ENCODE measurements at regions not wholly inside any gene's neighbourhood (a gene's known extent, or its start where the extent isn't known, plus 50 kb on each side); places are given as distances from the start of the nearest gene placed in this dataset.

GRCh38 chr14:81989211-81989610 lies 455.6 kb upstream of the SEL1L start:
- H3K9me3 ChIP-seq (ENCODE audit: control insufficient read depth, low read length) = no peaks in the 10 kb centered on the region
- no peak overlapping the region for H3K4me3 ChIP-seq (ENCODE audit: low read depth, low read length)
- H3K27ac ChIP-seq = no peak overlapping the region
- no peaks in the 10 kb centered on the region for H3K36me3 ChIP-seq (ENCODE audit: control insufficient read depth, insufficient read depth, low read length)
- H3K27me3 ChIP-seq (ENCODE audit: control insufficient read depth, insufficient read depth, low read length) = no peaks in the 10 kb centered on the region
- no peak overlapping the region for H2AFZ ChIP-seq
- no peaks in the 10 kb centered on the region for H3K79me2 ChIP-seq
- no peak overlapping the region for H3K4me2 ChIP-seq (ENCODE audit: low read length)
- no peak for TF ChIP-seq CTCF (IDR thresholded peaks at IDR 0.05)
- H3K4me1 ChIP-seq = no peaks in the 10 kb centered on the region
- H3K9ac ChIP-seq = no peak overlapping the region

DNA sequence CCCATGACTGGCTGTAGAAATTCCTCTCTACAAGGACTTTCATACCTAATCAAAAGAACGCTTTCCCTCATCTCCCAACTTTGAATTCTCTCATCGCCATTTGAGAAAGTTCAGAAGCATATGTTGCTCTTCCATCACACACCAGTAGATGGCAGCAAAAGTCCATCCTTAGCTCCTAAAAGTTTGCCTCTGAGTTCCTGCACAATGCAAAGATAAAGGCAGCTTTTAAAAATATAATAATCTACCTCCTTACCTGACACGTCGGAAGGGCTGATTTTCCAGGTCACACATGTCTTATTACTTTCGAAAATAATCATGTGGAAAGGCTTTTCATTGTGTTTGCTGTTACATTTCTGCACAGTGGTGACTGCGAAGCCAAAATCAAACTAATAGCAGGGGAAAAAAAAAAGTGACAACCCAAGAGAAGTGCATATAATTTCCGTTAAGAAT lies 456.7 kb upstream of the SEL1L start:
- Histone ChIP-seq H3K9ac (no peak overlapping the region), H3K79me2 (no peaks in the 10 kb centered on the region), H3K27ac (no peak overlapping the region), H3K4me3 (ENCODE audit: low read depth, low read length) (no peak overlapping the region), H3K27me3 (ENCODE audit: control insufficient read depth, insufficient read depth, low read length) (no peaks in the 10 kb centered on the region), H2AFZ (no peak overlapping the region), H3K4me1 (no peaks in the 10 kb centered on the region), H3K9me3 (ENCODE audit: control insufficient read depth, low read length) (no peaks in the 10 kb centered on the region), H3K36me3 (ENCODE audit: control insufficient read depth, insufficient read depth, low read length) (no peaks in the 10 kb centered on the region), H3K4me2 (ENCODE audit: low read length) (no peak overlapping the region)
- TF ChIP-seq CTCF (IDR thresholded peaks at IDR 0.05) = peak; percentile 81

DNA sequence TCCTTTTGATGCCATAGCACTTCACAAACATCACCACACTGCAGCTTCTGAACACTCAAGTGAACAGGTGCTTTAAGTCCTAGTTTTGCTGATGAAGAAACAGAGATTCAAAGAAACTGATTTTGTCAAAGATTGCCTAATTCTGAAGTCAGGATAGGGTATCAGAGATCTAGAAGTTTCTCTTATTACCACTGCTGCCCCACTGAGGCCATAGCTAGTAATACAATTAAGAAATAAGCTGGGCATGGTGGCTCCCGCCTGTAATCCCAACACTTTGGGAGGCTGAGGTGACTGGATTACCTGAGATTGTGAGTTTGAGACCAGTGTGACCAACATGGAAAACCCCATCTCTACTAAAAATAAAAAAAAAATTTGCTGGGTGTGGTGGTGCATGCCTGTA lies 458.3 kb upstream of the SEL1L start:
- H3K79me2 ChIP-seq = no peaks in the 10 kb centered on the region
- H3K36me3 ChIP-seq (ENCODE audit: control insufficient read depth, insufficient read depth, low read length) = no peaks in the 10 kb centered on the region
- no peaks in the 10 kb centered on the region for H3K4me1 ChIP-seq
- no peak for TF ChIP-seq CTCF (IDR thresholded peaks at IDR 0.05)
- H3K9me3 ChIP-seq (ENCODE audit: control insufficient read depth, low read length) = no peaks in the 10 kb centered on the region
- H3K27ac ChIP-seq = no peak overlapping the region
- no peak overlapping the region for H3K4me3 ChIP-seq (ENCODE audit: low read depth, low read length)
- no peak overlapping the region for H2AFZ ChIP-seq
- no peak overlapping the region for H3K9ac ChIP-seq
- no peaks in the 10 kb centered on the region for H3K27me3 ChIP-seq (ENCODE audit: control insufficient read depth, insufficient read depth, low read length)
- no peak overlapping the region for H3K4me2 ChIP-seq (ENCODE audit: low read length)

DNA sequence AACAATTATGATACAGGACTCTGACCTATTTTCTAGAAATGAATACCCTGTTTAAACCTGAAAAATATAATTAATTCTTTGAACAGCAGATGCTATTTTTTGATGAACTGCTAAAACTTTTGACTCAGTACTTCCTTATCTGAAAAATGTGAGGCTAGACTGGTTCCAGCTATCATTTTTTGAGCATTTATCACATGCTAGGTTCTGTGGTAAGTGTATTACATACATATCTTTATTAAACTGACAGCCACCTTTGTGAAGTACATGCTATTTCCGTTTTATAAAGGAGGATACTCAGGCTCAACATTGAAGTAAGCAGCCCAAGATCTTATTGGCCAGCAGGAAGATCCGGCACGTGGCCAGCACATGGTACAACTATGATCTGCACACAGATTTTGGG lies 459.8 kb upstream of the SEL1L start:
- H3K79me2 ChIP-seq = no peaks in the 10 kb centered on the region
- no peaks in the 10 kb centered on the region for H3K27me3 ChIP-seq (ENCODE audit: control insufficient read depth, insufficient read depth, low read length)
- H2AFZ ChIP-seq = no peak overlapping the region
- no peak overlapping the region for H3K4me3 ChIP-seq (ENCODE audit: low read depth, low read length)
- H3K9me3 ChIP-seq (ENCODE audit: control insufficient read depth, low read length) = no peaks in the 10 kb centered on the region
- no peaks in the 10 kb centered on the region for H3K4me1 ChIP-seq
- H3K27ac ChIP-seq = no peak overlapping the region
- no peak overlapping the region for H3K4me2 ChIP-seq (ENCODE audit: low read length)
- H3K36me3 ChIP-seq (ENCODE audit: control insufficient read depth, insufficient read depth, low read length) = no peaks in the 10 kb centered on the region
- no peak overlapping the region for H3K9ac ChIP-seq
- no peak for TF ChIP-seq CTCF (IDR thresholded peaks at IDR 0.05)

DNA sequence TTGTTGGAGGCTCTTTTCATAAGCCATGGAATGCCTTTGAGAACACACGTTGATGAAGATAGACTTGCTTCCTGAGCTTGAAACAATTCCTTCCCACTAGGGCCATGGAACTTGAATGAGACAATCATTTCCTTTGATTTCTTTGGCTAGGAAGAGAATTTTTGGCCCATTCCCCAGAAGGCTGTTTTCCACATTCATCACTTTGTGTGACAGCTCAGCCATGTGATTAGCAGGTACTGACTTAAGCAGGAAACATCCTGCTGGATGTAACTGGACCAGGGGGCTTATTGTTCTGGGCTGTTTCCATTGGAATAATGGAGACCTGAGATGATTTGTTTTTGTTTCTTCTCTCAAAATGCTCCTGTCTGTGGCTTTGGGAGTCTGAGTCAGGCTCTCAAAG lies 469.8 kb upstream of the SEL1L start:
- Histone ChIP-seq H3K36me3 (ENCODE audit: control insufficient read depth, insufficient read depth, low read length) (no peaks in the 10 kb centered on the region), H3K27me3 (ENCODE audit: control insufficient read depth, insufficient read depth, low read length) (no peaks in the 10 kb centered on the region), H3K9me3 (ENCODE audit: control insufficient read depth, low read length) (no peaks in the 10 kb centered on the region), H2AFZ (no peak overlapping the region), H3K79me2 (no peaks in the 10 kb centered on the region), H3K4me3 (ENCODE audit: low read depth, low read length) (no peak overlapping the region), H3K4me1 (no peaks in the 10 kb centered on the region), H3K9ac (no peak overlapping the region), H3K4me2 (ENCODE audit: low read length) (no peak overlapping the region), H3K27ac (no peak overlapping the region)
- no peak for TF ChIP-seq CTCF (IDR thresholded peaks at IDR 0.05)
